ENCODE measurements at regions not wholly inside any gene's neighbourhood (a gene's known extent, or its start where the extent isn't known, plus 50 kb on each side); places are given as distances from the start of the nearest gene placed in this dataset.

DNA sequence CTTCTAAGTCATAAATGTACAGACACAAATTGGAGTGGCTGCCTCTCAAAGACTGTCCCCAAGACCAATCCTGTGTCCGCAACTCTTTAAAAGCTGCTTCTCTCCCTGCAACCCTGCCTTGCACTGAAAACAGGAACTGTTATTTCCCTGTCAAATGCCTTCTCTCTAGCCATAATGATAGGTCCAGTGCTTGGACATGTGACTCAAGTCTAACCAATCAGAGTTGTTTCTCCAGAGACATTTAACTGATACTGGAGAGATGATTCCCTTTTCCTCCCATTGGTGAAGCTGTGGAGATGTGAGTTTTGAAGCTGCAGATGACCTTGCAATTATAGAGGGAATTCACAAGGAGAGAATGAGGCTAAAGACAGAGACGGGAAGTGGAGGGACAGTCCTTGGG lies 253.3 kb upstream of the CDH5 start:
- TF ChIP-seq, protein P1, sequence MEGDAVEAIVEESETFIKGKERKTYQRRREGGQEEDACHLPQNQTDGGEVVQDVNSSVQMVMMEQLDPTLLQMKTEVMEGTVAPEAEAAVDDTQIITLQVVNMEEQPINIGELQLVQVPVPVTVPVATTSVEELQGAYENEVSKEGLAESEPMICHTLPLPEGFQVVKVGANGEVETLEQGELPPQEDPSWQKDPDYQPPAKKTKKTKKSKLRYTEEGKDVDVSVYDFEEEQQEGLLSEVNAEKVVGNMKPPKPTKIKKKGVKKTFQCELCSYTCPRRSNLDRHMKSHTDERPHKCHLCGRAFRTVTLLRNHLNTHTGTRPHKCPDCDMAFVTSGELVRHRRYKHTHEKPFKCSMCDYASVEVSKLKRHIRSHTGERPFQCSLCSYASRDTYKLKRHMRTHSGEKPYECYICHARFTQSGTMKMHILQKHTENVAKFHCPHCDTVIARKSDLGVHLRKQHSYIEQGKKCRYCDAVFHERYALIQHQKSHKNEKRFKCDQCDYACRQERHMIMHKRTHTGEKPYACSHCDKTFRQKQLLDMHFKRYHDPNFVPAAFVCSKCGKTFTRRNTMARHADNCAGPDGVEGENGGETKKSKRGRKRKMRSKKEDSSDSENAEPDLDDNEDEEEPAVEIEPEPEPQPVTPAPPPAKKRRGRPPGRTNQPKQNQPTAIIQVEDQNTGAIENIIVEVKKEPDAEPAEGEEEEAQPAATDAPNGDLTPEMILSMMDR (IDR thresholded peaks at IDR 0.05): no peak
- Mint-ChIP-seq H3K27me3 (ENCODE audit: low read depth) (no peaks in the 10 kb centered on the region), H3K4me3 (ENCODE audit: unreplicated experiment) (no peak overlapping the region), H3K9me3 (ENCODE audit: low read depth) (no peaks in the 10 kb centered on the region), H3K36me3 (ENCODE audit: low read depth) (no peaks in the 10 kb centered on the region), H3K4me1 (ENCODE audit: low read depth) (peaks cover 11% of the 10 kb centered on the region), H3K27ac (ENCODE audit: unreplicated experiment) (no peak overlapping the region)
- DNase-seq (ENCODE audit: low spot score): no peak

GRCh38 chr16:66109677-66110076 lies 256.8 kb upstream of the CDH5 start:
- Mint-ChIP-seq H3K27ac (ENCODE audit: unreplicated experiment) (no peak overlapping the region), H3K27me3 (ENCODE audit: low read depth) (no peaks in the 10 kb centered on the region), H3K9me3 (ENCODE audit: low read depth) (no peaks in the 10 kb centered on the region), H3K36me3 (ENCODE audit: low read depth) (no peaks in the 10 kb centered on the region), H3K4me1 (ENCODE audit: low read depth) (peaks cover 13% of the 10 kb centered on the region), H3K4me3 (ENCODE audit: unreplicated experiment) (no peak overlapping the region)
- DNase-seq (ENCODE audit: low spot score): no peak
- TF ChIP-seq, protein P1 (IDR thresholded peaks at IDR 0.05): no peak

GRCh38 chr16:66107661-66108060 lies 258.8 kb upstream of the CDH5 start:
- peaks cover 13% of the 10 kb centered on the region for H3K4me1 Mint-ChIP-seq (ENCODE audit: low read depth)
- no peaks in the 10 kb centered on the region for H3K27me3 Mint-ChIP-seq (ENCODE audit: low read depth)

DNA sequence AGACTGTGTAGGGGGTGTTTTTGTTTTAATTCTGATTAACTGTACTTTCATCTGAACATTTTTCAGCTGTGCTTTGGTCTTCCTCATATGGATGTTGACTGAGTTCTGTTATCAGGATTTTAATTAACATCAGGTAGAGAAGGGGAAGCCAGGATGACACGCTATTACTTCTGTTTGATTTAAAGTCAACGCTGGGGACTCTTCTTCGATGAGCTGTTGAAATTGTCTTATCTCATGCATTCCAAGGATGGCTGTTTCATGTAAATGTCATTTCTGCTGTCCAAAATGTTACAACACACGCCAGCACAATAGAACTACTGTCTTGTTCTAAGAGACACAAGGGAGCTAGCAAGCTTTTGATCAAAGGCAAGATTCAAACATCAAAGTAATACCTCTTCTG lies 263.3 kb upstream of the CDH5 start:
- no peak overlapping the region for H3K27ac Mint-ChIP-seq (ENCODE audit: unreplicated experiment)
- DNase-seq (ENCODE audit: low spot score): no peak

More at GRCh38 chr16:66107661-66108060, 258.8 kb upstream of the CDH5 start:
- TF ChIP-seq, protein P1 (IDR thresholded peaks at IDR 0.05): no peak
- no peak for DNase-seq (ENCODE audit: low spot score)
- Mint-ChIP-seq H3K9me3 (ENCODE audit: low read depth) (no peaks in the 10 kb centered on the region), H3K4me3 (ENCODE audit: unreplicated experiment) (no peak overlapping the region), H3K27ac (ENCODE audit: unreplicated experiment) (peak overlapping the region; percentile 42), H3K36me3 (ENCODE audit: low read depth) (no peaks in the 10 kb centered on the region)

DNA sequence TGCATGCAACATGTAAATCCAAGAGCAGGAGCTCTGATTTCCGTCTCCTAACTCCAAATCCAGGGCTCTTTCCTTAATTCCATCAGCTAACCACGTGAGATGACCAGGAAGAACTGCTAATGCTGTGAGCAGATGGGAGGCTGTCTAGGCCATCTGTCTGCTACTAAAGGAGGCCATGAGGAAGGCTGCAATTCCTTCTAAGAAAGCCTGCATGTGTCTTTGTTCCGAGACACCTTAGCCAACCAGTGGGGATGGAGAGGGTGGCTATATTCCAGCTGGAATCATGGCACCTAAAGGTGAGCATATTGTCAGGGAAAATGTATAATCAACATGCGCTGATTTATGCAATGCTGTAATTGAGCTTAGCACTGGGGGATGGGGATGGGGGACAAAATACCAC lies 267.2 kb upstream of the CDH5 start:
- H3K4me3 Mint-ChIP-seq (ENCODE audit: unreplicated experiment): no peak overlapping the region

More for the DNA sequence above, 263.3 kb upstream of the CDH5 start:
- TF ChIP-seq, protein P1 (IDR thresholded peaks at IDR 0.05): no peak
- H3K36me3 Mint-ChIP-seq (ENCODE audit: low read depth): no peaks in the 10 kb centered on the region
- H3K4me3 Mint-ChIP-seq (ENCODE audit: unreplicated experiment): no peak overlapping the region
- no peaks in the 10 kb centered on the region for H3K27me3 Mint-ChIP-seq (ENCODE audit: low read depth)
- peaks cover 14% of the 10 kb centered on the region for H3K4me1 Mint-ChIP-seq (ENCODE audit: low read depth)
- H3K9me3 Mint-ChIP-seq (ENCODE audit: low read depth): no peaks in the 10 kb centered on the region

More for the DNA sequence above, 267.2 kb upstream of the CDH5 start:
- Mint-ChIP-seq H3K27me3 (ENCODE audit: low read depth) (no peaks in the 10 kb centered on the region), H3K4me1 (ENCODE audit: low read depth) (peaks cover 8% of the 10 kb centered on the region), H3K27ac (ENCODE audit: unreplicated experiment) (no peak overlapping the region), H3K9me3 (ENCODE audit: low read depth) (no peaks in the 10 kb centered on the region), H3K36me3 (ENCODE audit: low read depth) (no peaks in the 10 kb centered on the region)
- DNase-seq (ENCODE audit: low spot score): no peak
- TF ChIP-seq, protein P1 (IDR thresholded peaks at IDR 0.05): no peak
